KMS-11 (cell line): ENCODE measurements at regions not wholly inside any gene's neighbourhood (a gene's known extent, or its start where the extent isn't known, plus 50 kb on each side); places are given as distances from the start of the nearest gene placed in this dataset.

Experiments
- H2AFZ ChIP-seq: fragments of 200-600 bp; sonication (generic); 2 replicates; pipeline ENCODE4 v1.6.1; 2016; ENCODE audit warnings: antibody characterized with exemption, mixed run types, low read depth
- H3K27ac ChIP-seq: fragments of 200-600 bp; sonication (generic); 2 replicates; pipeline ENCODE4 v1.6.1; 2016; ENCODE audit warnings: mild to moderate bottlenecking, mixed run types
- H3K27me3 ChIP-seq: fragments of 200-600 bp; sonication (generic); 2 replicates; pipeline ENCODE4 v1.6.1; 2017; ENCODE audit warnings: mild to moderate bottlenecking, low read depth, mixed run types, moderate library complexity; ENCODE audit not compliant: insufficient read depth
- H3K36me3 ChIP-seq: fragments of 200-600 bp; sonication (generic); 2 replicates; pipeline ENCODE4 v1.6.1; 2017; ENCODE audit warnings: mild to moderate bottlenecking, mixed run types; ENCODE audit not compliant: insufficient read depth
- H3K4me1 ChIP-seq: fragments of 200-600 bp; sonication (generic); 2 replicates; pipeline ENCODE4 v1.6.1; 2016; ENCODE audit warnings: mild to moderate bottlenecking, low read depth, mixed run types; ENCODE audit not compliant: poor library complexity, severe bottlenecking
- H3K4me2 ChIP-seq: fragments of 200-600 bp; sonication (generic); 2 replicates; pipeline ENCODE4 v1.7.0; 2016; ENCODE audit warnings: mild to moderate bottlenecking, mixed run types
- H3K4me3 ChIP-seq: fragments of 200-600 bp; sonication (generic); IDR thresholded peaks from 2 replicates; pipeline ENCODE4 v1.6.1; 2017; ENCODE audit warnings: low read depth, low read length, mixed read lengths; ENCODE audit not compliant: insufficient read depth
- H3K79me2 ChIP-seq: fragments of 200-600 bp; sonication (generic); 2 replicates; pipeline ENCODE4 v1.6.1; 2016; ENCODE audit warnings: low read depth, mixed run types; ENCODE audit not compliant: insufficient read depth
- H3K9ac ChIP-seq: fragments of 200-600 bp; sonication (generic); 2 replicates; pipeline ENCODE4 v1.6.1; 2016; ENCODE audit warnings: mild to moderate bottlenecking, mixed run types
- H4K20me1 ChIP-seq: fragments of 200-600 bp; sonication (generic); 2 replicates; pipeline ENCODE4 v1.6.1; 2016; ENCODE audit warnings: mild to moderate bottlenecking, mixed run types; ENCODE audit not compliant: insufficient read depth
- TF ChIP-seq, protein P1 (sequence below): fragments of 200-600 bp; sonication (generic); conservative IDR thresholded peaks from 2 replicates; pipeline ENCODE4 v1.6.1; 2017; ENCODE audit warnings: low read depth, mild to moderate bottlenecking, antibody characterized with exemption, low read length, moderate library complexity, mixed read lengths

DNA sequence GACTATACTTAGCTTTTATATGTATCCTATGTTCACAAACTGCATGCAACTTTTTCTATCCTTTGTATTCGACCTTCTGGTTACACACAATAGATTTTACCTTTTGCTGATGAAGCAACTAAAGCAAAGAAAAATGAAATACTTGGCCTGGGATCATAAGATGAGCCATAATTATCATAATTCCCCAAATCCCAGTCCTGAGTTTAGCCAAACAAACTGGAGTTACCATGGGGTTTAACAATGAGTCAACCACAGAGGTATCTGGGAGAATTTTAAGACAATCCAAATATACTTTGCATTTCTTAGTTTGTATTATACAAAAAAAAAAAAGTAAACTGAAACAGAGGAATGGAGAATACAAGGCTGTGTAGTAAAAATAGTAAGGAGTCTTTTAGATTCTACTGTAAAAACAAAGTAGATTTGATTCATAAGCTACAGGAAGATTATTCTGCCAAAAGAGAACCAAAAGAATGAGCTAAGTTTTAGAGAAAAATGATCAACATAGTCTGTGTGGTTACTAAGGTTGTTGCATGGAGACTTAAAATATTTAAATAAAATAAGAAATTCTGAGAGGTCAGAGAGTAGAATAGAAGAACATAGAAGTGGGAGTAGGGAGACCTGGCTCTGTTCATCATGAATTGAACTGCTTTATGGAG is 60.4 kb upstream of the GORAB start:
- no peaks in the 10 kb centered on the region for H4K20me1 ChIP-seq
- no peaks in the 10 kb centered on the region for H3K79me2 ChIP-seq
- no peak overlapping the region for H3K9ac ChIP-seq
- H3K4me1 ChIP-seq, result no peaks in the 10 kb centered on the region
- H3K4me3 ChIP-seq, result no peak overlapping the region
- no peak overlapping the region for H3K4me2 ChIP-seq
- TF ChIP-seq, protein P1, sequence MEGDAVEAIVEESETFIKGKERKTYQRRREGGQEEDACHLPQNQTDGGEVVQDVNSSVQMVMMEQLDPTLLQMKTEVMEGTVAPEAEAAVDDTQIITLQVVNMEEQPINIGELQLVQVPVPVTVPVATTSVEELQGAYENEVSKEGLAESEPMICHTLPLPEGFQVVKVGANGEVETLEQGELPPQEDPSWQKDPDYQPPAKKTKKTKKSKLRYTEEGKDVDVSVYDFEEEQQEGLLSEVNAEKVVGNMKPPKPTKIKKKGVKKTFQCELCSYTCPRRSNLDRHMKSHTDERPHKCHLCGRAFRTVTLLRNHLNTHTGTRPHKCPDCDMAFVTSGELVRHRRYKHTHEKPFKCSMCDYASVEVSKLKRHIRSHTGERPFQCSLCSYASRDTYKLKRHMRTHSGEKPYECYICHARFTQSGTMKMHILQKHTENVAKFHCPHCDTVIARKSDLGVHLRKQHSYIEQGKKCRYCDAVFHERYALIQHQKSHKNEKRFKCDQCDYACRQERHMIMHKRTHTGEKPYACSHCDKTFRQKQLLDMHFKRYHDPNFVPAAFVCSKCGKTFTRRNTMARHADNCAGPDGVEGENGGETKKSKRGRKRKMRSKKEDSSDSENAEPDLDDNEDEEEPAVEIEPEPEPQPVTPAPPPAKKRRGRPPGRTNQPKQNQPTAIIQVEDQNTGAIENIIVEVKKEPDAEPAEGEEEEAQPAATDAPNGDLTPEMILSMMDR, result no peak
- no peaks in the 10 kb centered on the region for H3K36me3 ChIP-seq
- H3K27ac ChIP-seq, result no peak overlapping the region
- H2AFZ ChIP-seq, result no peak overlapping the region
- H3K27me3 ChIP-seq, result no peaks in the 10 kb centered on the region

DNA sequence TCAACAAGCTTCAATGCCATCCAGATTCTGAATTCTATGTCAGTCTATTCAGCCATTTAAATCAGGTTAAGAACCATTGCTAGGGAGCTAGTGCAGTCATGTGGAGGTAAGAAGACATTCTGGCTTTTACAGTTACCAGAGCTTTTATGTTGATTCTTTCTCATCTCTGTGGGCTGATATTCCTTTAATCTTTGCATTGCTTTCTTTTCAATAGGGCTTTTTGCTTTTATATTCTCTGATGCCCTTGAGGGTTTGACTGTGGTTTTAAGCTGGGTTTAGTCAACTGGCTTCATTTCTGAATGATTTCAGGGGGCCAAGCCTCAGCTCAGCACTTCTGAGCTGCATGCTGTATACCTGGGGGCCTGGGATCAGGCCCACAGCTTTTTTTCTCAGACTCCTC is 51.0 kb upstream of the GORAB start:
- H3K36me3 ChIP-seq, result no peaks in the 10 kb centered on the region
- H3K4me3 ChIP-seq, result no peak overlapping the region
- H3K9ac ChIP-seq, result no peak overlapping the region
- TF ChIP-seq, protein P1, result no peak
- H3K27me3 ChIP-seq, result no peaks in the 10 kb centered on the region
- no peak overlapping the region for H3K4me2 ChIP-seq
- no peaks in the 10 kb centered on the region for H3K4me1 ChIP-seq
- no peak overlapping the region for H2AFZ ChIP-seq
- no peak overlapping the region for H3K27ac ChIP-seq
- no peaks in the 10 kb centered on the region for H3K79me2 ChIP-seq
- no peaks in the 10 kb centered on the region for H4K20me1 ChIP-seq
